Endothelial cell of umbilical vein (primary cell): ENCODE measurements at regions not wholly inside any gene's neighbourhood (a gene's known extent, or its start where the extent isn't known, plus 50 kb on each side); places are given as distances from the start of the nearest gene placed in this dataset.
A peak's percentile ranks its signal among the peaks of the same experiment; 100 is the strongest.

Source experiments
- BruUV-seq: library from RNA; stranded (reverse); fragments of 400-500 nt; replicated peaks from 2 replicates; lab custom pipeline; 2021; lab: Mats Ljungman, UMichigan
- CTCF ChIA-PET: fragments of 300-600, 350-600 bp; sonication (Branson Sonifier 250); formaldehyde crosslinking; loops from one replicate; lab custom pipeline; 2021; ENCODE audit warnings: antibody characterized with exemption, inconsistent platforms; lab: Charles Lee
- POLR2A ChIA-PET: fragments of 300-600, 350-600 bp; sonication (Branson Sonifier 250); formaldehyde crosslinking; loops from one replicate; lab custom pipeline; 2021; ENCODE audit warnings: antibody characterized with exemption, inconsistent platforms; lab: Charles Lee
- DNase-seq: peaks from one replicate; pipeline ENCODE4 v3.0.0-alpha.2; 2011; ENCODE audit warnings: low read depth, low spot score
- FAIRE-seq: peaks from 2 replicates; lab custom pipeline; 2011; peaks lifted over from hg19 to GRCh38; lab: Jason Lieb, UNC
- H2AFZ ChIP-seq: 2 replicates; pipeline ENCODE4 v1.6.0; 2012; ENCODE audit warnings: low read depth, low read length, control low read depth, inconsistent platforms
- H3K27ac ChIP-seq: 2 replicates; pipeline ENCODE4 v1.5.1; 2011; ENCODE audit warnings: low read depth, mild to moderate bottlenecking, control low read depth, low read length, moderate library complexity; ENCODE audit not compliant: insufficient read depth
- H3K27me3 ChIP-seq, 2 experiments: 2 replicates each; pipeline versions ENCODE4 v1.6.0 to v1.6.1; 2011; ENCODE audit warnings: low read length in 2 of 2, mixed read lengths in 1 of 2; ENCODE audit not compliant: control insufficient read depth in 2 of 2, insufficient read depth in 2 of 2
- H3K36me3 ChIP-seq, 2 experiments: 2 replicates in 1 of 2; 3 replicates in 1 of 2; pipeline ENCODE4 v1.5.1; 2011; ENCODE audit warnings: low read length in 2 of 2, mild to moderate bottlenecking in 1 of 2, moderate library complexity in 1 of 2; ENCODE audit not compliant: control insufficient read depth in 2 of 2, insufficient read depth in 2 of 2; ENCODE audit errors: extremely low read depth in 1 of 2
- H3K4me1 ChIP-seq: 3 replicates; pipeline ENCODE4 v1.5.1; 2011; ENCODE audit warnings: mild to moderate bottlenecking, low read length; ENCODE audit not compliant: control insufficient read depth, insufficient read depth; ENCODE audit errors: extremely low read depth
- H3K4me2 ChIP-seq: 2 replicates; pipeline ENCODE4 v1.6.1; 2011; ENCODE audit warnings: low read length, control low read depth, mixed read lengths; ENCODE audit not compliant: insufficient read depth
- H3K4me3 ChIP-seq, 3 experiments: fragments of 200-600 bp in 1 of 3; sonication (generic), shearing (Covaris generic) in 1 of 3; replicated peaks in 1 of 3; 2 replicates each; pipeline ENCODE4 v1.5.1; 2011 to 2016; ENCODE audit warnings: control low read depth in 3 of 3, low read length in 3 of 3, mild to moderate bottlenecking in 2 of 3, inconsistent platforms in 1 of 3, low read depth in 1 of 3, moderate library complexity in 1 of 3; ENCODE audit not compliant: insufficient read depth in 1 of 3
- H3K79me2 ChIP-seq: 2 replicates; pipeline ENCODE4 v1.6.0; 2012; ENCODE audit warnings: low read length, inconsistent platforms; ENCODE audit not compliant: control insufficient read depth, insufficient read depth
- H3K9ac ChIP-seq: replicated peaks from 2 replicates; pipeline ENCODE3; 2011; ENCODE audit warnings: low read length, control low read depth; ENCODE audit not compliant: insufficient read depth; ENCODE audit errors: extremely low read depth
- H3K9me1 ChIP-seq: replicated peaks from 3 replicates; pipeline ENCODE4 v1.6.0; 2011; ENCODE audit warnings: mild to moderate bottlenecking, low read length; ENCODE audit not compliant: control insufficient read depth, insufficient read depth; ENCODE audit errors: extremely low read depth
- H3K9me3 ChIP-seq: replicated peaks from 2 replicates; pipeline ENCODE4 v1.5.1; 2012; ENCODE audit warnings: low read length, inconsistent platforms; ENCODE audit not compliant: control insufficient read depth, insufficient read depth
- H4K20me1 ChIP-seq: replicated peaks from 2 replicates; pipeline ENCODE3; 2011; ENCODE audit warnings: mild to moderate bottlenecking, low read length; ENCODE audit not compliant: control insufficient read depth, insufficient read depth; ENCODE audit errors: extremely low read depth
- FOS ChIP-seq: IDR thresholded peaks from 2 replicates; pipeline ENCODE4 v1.6.1; 2011; ENCODE audit warnings: mild to moderate bottlenecking, low read length, moderate library complexity, borderline replicate concordance; ENCODE audit not compliant: insufficient read depth
- GATA2 ChIP-seq: IDR thresholded peaks from 2 replicates; pipeline ENCODE4 v1.7.0; 2011; ENCODE audit warnings: low read depth, mild to moderate bottlenecking, moderate library complexity, mixed read lengths, low read length; ENCODE audit not compliant: insufficient read length, insufficient read depth
- JUN ChIP-seq: IDR thresholded peaks from 2 replicates; pipeline ENCODE4 v1.6.1; 2011; ENCODE audit warnings: borderline replicate concordance, low read depth; ENCODE audit not compliant: insufficient read length, insufficient read depth
- POLR2A ChIP-seq: IDR thresholded peaks from 2 replicates; pipeline ENCODE4 v1.6.1; 2012; ENCODE audit warnings: low read depth, mild to moderate bottlenecking, control low read depth, low read length
- dilution Hi-C: fragments of 300-500 bp; cut with MboI; formaldehyde crosslinking; loops from one replicate; pipeline ENCODE4 v1.15.0; 2019; ENCODE audit warnings: low sequenced_read_pairs; ENCODE audit not compliant: extremely low pct_ligation_motif_present
- intact Hi-C: fragments of 100-400 bp; cut with micrococcal nuclease; formaldehyde crosslinking; loops from one replicate; pipeline ENCODE4 v1.10.0; 2022

DNA sequence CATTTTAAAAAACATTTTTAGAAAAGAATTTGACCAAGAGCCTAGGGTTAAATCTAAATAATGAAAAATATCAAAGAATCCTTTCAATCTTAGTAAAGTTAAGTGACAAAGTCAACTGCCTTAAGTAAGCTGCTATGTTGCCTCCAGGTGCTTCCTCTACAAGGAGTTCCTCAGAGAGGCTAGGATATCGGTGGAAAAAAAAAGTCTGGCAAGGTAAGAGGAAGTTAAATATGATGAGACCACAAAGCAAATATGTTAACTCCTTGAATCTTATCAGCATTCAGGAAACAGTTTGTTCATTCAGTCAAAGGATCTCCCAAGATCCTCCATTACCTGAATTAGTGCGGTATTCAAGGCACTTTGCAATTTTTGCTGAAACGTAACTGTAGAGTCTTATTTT lies 563.5 kb downstream of the PTPRC start:
- no peak overlapping the region for H3K9ac ChIP-seq
- H3K4me2 ChIP-seq = no peak overlapping the region
- no peaks in the 10 kb centered on the region for H3K27me3 ChIP-seq
- dilution Hi-C loops (no loop called here), intact Hi-C loops (loop anchor here (2.0 kb wide), 1 partner anchor 70 kb away; no protein-coding TSS in a partner anchor)
- BruUV-seq = no TSS peak
- H3K27ac ChIP-seq = no peak overlapping the region
- peaks cover 5% of the 10 kb centered on the region for H3K4me1 ChIP-seq
- H3K4me3 ChIP-seq = no peak overlapping the region
- no peak for TF ChIP-seq POLR2A
- TF ChIP-seq JUN = no peak
- TF ChIP-seq GATA2 = peak; percentile 49
- H4K20me1 ChIP-seq = no peaks in the 10 kb centered on the region
- FAIRE-seq = peak; percentile 60
- H2AFZ ChIP-seq = no peak overlapping the region
- H3K36me3 ChIP-seq = no peaks in the 10 kb centered on the region
- H3K9me1 ChIP-seq = no peaks in the 10 kb centered on the region
- POLR2A ChIA-PET = no interaction called here
- DNase-seq = peak; percentile 59
- no peaks in the 10 kb centered on the region for H3K9me3 ChIP-seq
- CTCF ChIA-PET = interaction anchor here (1.8 kb wide), 1 partner anchor 13 kb away, joined by 4 read pairs; no protein-coding TSS in a partner anchor
- no peaks in the 10 kb centered on the region for H3K79me2 ChIP-seq

- CTCF ChIA-PET = no interaction called here
- DNase-seq (peak; percentile 19), FAIRE-seq (no peak)
- Histone ChIP-seq H3K9me1 (no peaks in the 10 kb centered on the region), H3K9me3 (no peaks in the 10 kb centered on the region), H3K9ac (no peak overlapping the region), H3K4me1 (peaks cover 5% of the 10 kb centered on the region), H3K79me2 (no peaks in the 10 kb centered on the region), H2AFZ (no peak overlapping the region), H3K4me2 (no peak overlapping the region), H3K27ac (no peak overlapping the region), H4K20me1 (no peaks in the 10 kb centered on the region), H3K27me3 (no peaks in the 10 kb centered on the region), H3K4me3 (no peak overlapping the region), H3K36me3 (no peaks in the 10 kb centered on the region)
- dilution Hi-C loops (no loop called here), intact Hi-C loops (no loop called here)
- POLR2A ChIA-PET = no interaction called here
- BruUV-seq = no TSS peak
- no peak for TF ChIP-seq GATA2
- no peak for TF ChIP-seq FOS
These were observed 565.4 kb downstream of the PTPRC start for GRCh38 chr1:199204231-199204630.
